ENCODE measurements at regions not wholly inside any gene's neighbourhood (a gene's known extent, or its start where the extent isn't known, plus 50 kb on each side); places are given as distances from the start of the nearest gene placed in this dataset.

DNA sequence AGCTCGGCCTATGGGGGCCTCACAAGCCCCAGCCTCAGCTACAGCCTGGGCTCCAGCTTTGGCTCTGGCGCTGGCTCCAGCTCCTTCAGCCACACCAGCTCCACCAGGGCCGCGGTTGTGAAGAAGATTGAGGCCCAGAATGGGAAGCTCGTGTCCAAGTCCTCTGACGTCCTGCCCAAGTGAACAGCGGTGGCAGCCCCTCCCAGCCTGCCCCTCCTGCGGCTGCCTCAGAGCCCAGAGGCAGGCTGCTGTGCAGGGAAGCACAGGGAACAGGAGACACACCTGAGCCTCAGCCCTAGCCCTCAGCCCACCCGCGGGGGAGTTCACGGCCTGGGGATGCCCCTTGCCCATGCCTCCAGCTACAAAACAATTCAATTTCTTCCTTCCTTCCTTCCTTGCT, 75.7 kb upstream of the ZXDA start:
- TF ChIP-seq, protein P1, sequence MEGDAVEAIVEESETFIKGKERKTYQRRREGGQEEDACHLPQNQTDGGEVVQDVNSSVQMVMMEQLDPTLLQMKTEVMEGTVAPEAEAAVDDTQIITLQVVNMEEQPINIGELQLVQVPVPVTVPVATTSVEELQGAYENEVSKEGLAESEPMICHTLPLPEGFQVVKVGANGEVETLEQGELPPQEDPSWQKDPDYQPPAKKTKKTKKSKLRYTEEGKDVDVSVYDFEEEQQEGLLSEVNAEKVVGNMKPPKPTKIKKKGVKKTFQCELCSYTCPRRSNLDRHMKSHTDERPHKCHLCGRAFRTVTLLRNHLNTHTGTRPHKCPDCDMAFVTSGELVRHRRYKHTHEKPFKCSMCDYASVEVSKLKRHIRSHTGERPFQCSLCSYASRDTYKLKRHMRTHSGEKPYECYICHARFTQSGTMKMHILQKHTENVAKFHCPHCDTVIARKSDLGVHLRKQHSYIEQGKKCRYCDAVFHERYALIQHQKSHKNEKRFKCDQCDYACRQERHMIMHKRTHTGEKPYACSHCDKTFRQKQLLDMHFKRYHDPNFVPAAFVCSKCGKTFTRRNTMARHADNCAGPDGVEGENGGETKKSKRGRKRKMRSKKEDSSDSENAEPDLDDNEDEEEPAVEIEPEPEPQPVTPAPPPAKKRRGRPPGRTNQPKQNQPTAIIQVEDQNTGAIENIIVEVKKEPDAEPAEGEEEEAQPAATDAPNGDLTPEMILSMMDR (IDR thresholded peaks at IDR 0.05; ENCODE audit: low read length), result no peak
- no peak for TF ChIP-seq EZH2 (IDR thresholded peaks at IDR 0.05; ENCODE audit: borderline replicate concordance, low read length)
